Lower leg skin (tissue), 4 donors: ENCODE measurements at regions not wholly inside any gene's neighbourhood (a gene's known extent, or its start where the extent isn't known, plus 50 kb on each side); places are given as distances from the start of the nearest gene placed in this dataset.

Source experiments
- DNase-seq, 2 donors: peaks; one replicate each; pipeline ENCODE4 v3.0.0-alpha.2; 2019; ENCODE audit warnings: low spot score in 2 of 2
- H3K4me3 ChIP-seq: fragments of 200-600 bp; sonication (generic); 2 replicates; pipeline ENCODE4 v1.5.1; 2017; ENCODE audit warnings: mild to moderate bottlenecking, low read depth; ENCODE audit not compliant: poor library complexity, severe bottlenecking
- CTCF ChIP-seq, 3 donors: fragments of 450-650 bp; IDR thresholded peaks; one replicate each; pipeline ENCODE4 v1.5.1; 2016; ENCODE audit warnings: antibody characterized with exemption in 3 of 3, mild to moderate bottlenecking in 3 of 3, moderate library complexity in 2 of 3
- POLR2A ChIP-seq, 2 donors: fragments of 450-650 bp; IDR thresholded peaks; one replicate each; pipeline ENCODE4 v1.6.1; 2016 to 2017; ENCODE audit warnings: antibody characterized with exemption in 2 of 2, mild to moderate bottlenecking in 1 of 2, moderate library complexity in 1 of 2
- WGBS, 2 donors: methylation state at CpG; one replicate each; pipeline ENCODE4 v1.1.5; 2018; 5-methylcytosine and 5-hydroxymethylcytosine counted together
- intact Hi-C: fragments of 100-400 bp; cut with DNase I; formaldehyde crosslinking; loops from one replicate; pipeline ENCODE4 v1.15.0; 2023; ENCODE audit warnings: low total_unique reads

GRCh38 chr13:88627071-88627470, 955.9 kb downstream of the SLITRK5 start:
- intact Hi-C loops, result no loop called here
- 30 to 35% methylated on average over 3 of the region's 3 CpGs for WGBS, 2 donors
- H3K4me3 ChIP-seq, result no peak overlapping the region
- TF ChIP-seq POLR2A (IDR thresholded peaks at IDR 0.05) (no peak), CTCF (IDR thresholded peaks at IDR 0.05) (no peak)
- DNase-seq, result no peak

GRCh38 chr13:88628882-88629281, 957.7 kb downstream of the SLITRK5 start:
- TF ChIP-seq CTCF (IDR thresholded peaks at IDR 0.05), result no peak
- TF ChIP-seq POLR2A (IDR thresholded peaks at IDR 0.05), result no peak
- H3K4me3 ChIP-seq, result no peak overlapping the region
- intact Hi-C loops, result no loop called here
- 0 to 62% methylated on average over 1 of the region's 1 CpG for WGBS, 2 donors
- no peak for DNase-seq

GRCh38 chr13:88637935-88638334, 966.8 kb downstream of the SLITRK5 start:
- no peak overlapping the region for H3K4me3 ChIP-seq
- TF ChIP-seq CTCF (IDR thresholded peaks at IDR 0.05) (no peak), POLR2A (IDR thresholded peaks at IDR 0.05) (no peak)
- 0 to 46% methylated on average over 1 of the region's 1 CpG for WGBS, 2 donors
- DNase-seq, result no peak
- intact Hi-C loops, result no loop called here

GRCh38 chr13:88643233-88643632, 972.1 kb downstream of the SLITRK5 start:
- TF ChIP-seq POLR2A (IDR thresholded peaks at IDR 0.05), result no peak
- no peak for TF ChIP-seq CTCF (IDR thresholded peaks at IDR 0.05)
- 89 to 94% methylated on average over 2 of the region's 2 CpGs for WGBS, 2 donors
- DNase-seq, result no peak
- intact Hi-C loops, result no loop called here
- no peak overlapping the region for H3K4me3 ChIP-seq

GRCh38 chr13:88648598-88649373, 977.6 kb downstream of the SLITRK5 start:
- H3K4me3 ChIP-seq, result no peak overlapping the region
- no peak for DNase-seq
- WGBS, 2 donors, result 44 to 65% methylated on average over 2 of the region's 2 CpGs
- TF ChIP-seq POLR2A (IDR thresholded peaks at IDR 0.05) (no peak), CTCF (IDR thresholded peaks at IDR 0.05) (no peak)
- intact Hi-C loops, result no loop called here

GRCh38 chr13:88649855-88650254, 978.7 kb downstream of the SLITRK5 start:
- TF ChIP-seq POLR2A (IDR thresholded peaks at IDR 0.05), result no peak
- intact Hi-C loops, result no loop called here
- no peak for DNase-seq
- WGBS, 2 donors, result 82 to 88% methylated on average over 4 of the region's 4 CpGs
- H3K4me3 ChIP-seq, result no peak overlapping the region
